Neural progenitor cell (in vitro differentiated cells): ENCODE measurements at regions not wholly inside any gene's neighbourhood (a gene's known extent, or its start where the extent isn't known, plus 50 kb on each side); places are given as distances from the start of the nearest gene placed in this dataset.

ENCODE experiments used
- CTCF ChIP-seq: fragments of 200-600 bp; sonication (generic); IDR thresholded peaks from 2 replicates; pipeline ENCODE4 v1.5.1; 2017; ENCODE audit warnings: antibody characterized with exemption, mild to moderate bottlenecking
- EZH2 ChIP-seq: fragments of 200-600 bp; sonication (generic); IDR thresholded peaks from 2 replicates; pipeline ENCODE4 v1.6.1; 2017; ENCODE audit warnings: antibody characterized with exemption, mild to moderate bottlenecking, moderate library complexity

- TF ChIP-seq CTCF, result no peak
- TF ChIP-seq EZH2, result no peak
Observed at GRCh38 chr11:19656140-19656541, 56.5 kb upstream of the NAV2 start.
